Spleen (tissue), 11 donors: ENCODE measurements at regions not wholly inside any gene's neighbourhood (a gene's known extent, or its start where the extent isn't known, plus 50 kb on each side); places are given as distances from the start of the nearest gene placed in this dataset.

Source experiments
- DNase-seq: peaks from one replicate; pipeline ENCODE4 v3.0.0-alpha.2; 2020
- H3K27ac ChIP-seq, 8 donors: fragments of 200-600 bp; sonication (generic) in 7 of 8; 1 replicate in 4 of 8; 2 replicates in 4 of 8; pipeline versions ENCODE4 v1.5.0 to v1.8.0; 2016 to 2021; ENCODE audit warnings: inconsistent platforms in 4 of 8, mild to moderate bottlenecking in 4 of 8, moderate library complexity in 1 of 8
- H3K27me3 ChIP-seq, 7 donors: fragments of 200-600 bp; sonication (generic) in 6 of 7; replicated peaks in 1 of 7; 1 replicate in 4 of 7; 2 replicates in 3 of 7; pipeline versions ENCODE4 v1.5.0 to v1.8.0; 2016 to 2021; ENCODE audit warnings: inconsistent platforms in 3 of 7, mild to moderate bottlenecking in 1 of 7
- H3K36me3 ChIP-seq, 6 donors: fragments of 200-600 bp; sonication (generic) in 5 of 6; 1 replicate in 4 of 6; 2 replicates in 2 of 6; pipeline versions ENCODE4 v1.5.0 to v1.8.0; 2016 to 2021; ENCODE audit warnings: inconsistent platforms in 2 of 6
- H3K4me1 ChIP-seq, 6 donors: fragments of 200-600 bp; sonication (generic) in 5 of 6; 1 replicate in 3 of 6; 2 replicates in 3 of 6; pipeline versions ENCODE4 v1.5.0 to v1.8.0; 2016 to 2021; ENCODE audit warnings: inconsistent platforms in 3 of 6
- H3K4me3 ChIP-seq, 8 donors: fragments of 200-600 bp; sonication (generic) in 7 of 8; 1 replicate in 4 of 8; 2 replicates in 4 of 8; pipeline versions ENCODE4 v1.5.0 to v1.8.0; 2016 to 2021; ENCODE audit warnings: inconsistent platforms in 4 of 8, mild to moderate bottlenecking in 4 of 8, moderate library complexity in 2 of 8
- H3K9me3 ChIP-seq, 8 donors: fragments of 200-600 bp; sonication (generic) in 7 of 8; 1 replicate in 4 of 8; 2 replicates in 4 of 8; pipeline versions ENCODE4 v1.5.0 to v1.8.0; 2016 to 2021; ENCODE audit warnings: inconsistent platforms in 4 of 8
- CTCF ChIP-seq, 11 experiments: fragments of 200-600 bp in 7 of 11; fragments of 450-650 bp in 4 of 11; sonication (generic) in 4 of 11; IDR thresholded peaks in 8 of 11; conservative IDR thresholded peaks in 3 of 11; 1 replicate in 7 of 11; 2 replicates in 4 of 11; pipeline versions ENCODE4 v1.4.0 to v1.8.0; 2016 to 2021; ENCODE audit warnings: antibody characterized with exemption in 11 of 11, inconsistent platforms in 4 of 11, mild to moderate bottlenecking in 1 of 11
- POLR2A ChIP-seq, 3 donors: fragments of 450-650 bp; IDR thresholded peaks; one replicate each; pipeline ENCODE4 v1.5.1; 2017; ENCODE audit warnings: antibody characterized with exemption in 3 of 3, mild to moderate bottlenecking in 1 of 3
- POLR2AphosphoS5 ChIP-seq, 3 donors: sonication (generic); formaldehyde crosslinking; IDR thresholded peaks; one replicate each; pipeline ENCODE4 v1.5.1; 2017; ENCODE audit warnings: antibody characterized with exemption in 3 of 3
- WGBS, 5 donors: extraction: QIAGEN DNeasy Blood & Tissue Kit in 3 of 5; methylation state at CpG; one replicate each; pipeline versions ENCODE4 v1.1.5 to v1.1.7; 2013 to 2018; 5-methylcytosine and 5-hydroxymethylcytosine counted together
- intact Hi-C: fragments of 100-400 bp; cut with DNase I; formaldehyde crosslinking; loops from one replicate; pipeline ENCODE4 v1.15.0; 2023; ENCODE audit warnings: low total_unique reads
- donor health status: healthy with polysubstance abuse.
- donor health status: DM: no; HTN: no; CAD: no; lungs with moderate emphysema.
- donor health status: DM: no; HTN: no; CAD: no.
- donor health status: Bipolar disorder and iron deficiency.
- donor health status: healthy.
- donor health status: DM: no; HTN: no; CAD: no.
- donor health status: DM: yes; HTN: yes; CAD: no.

- TF ChIP-seq CTCF (IDR thresholded peaks at IDR 0.05 in 8 of 11, conservative IDR thresholded peaks at IDR 0.05 in 3 of 11) (no peak), POLR2A (IDR thresholded peaks at IDR 0.05) (no peak), POLR2AphosphoS5 (IDR thresholded peaks at IDR 0.05) (no peak)
- Histone ChIP-seq H3K36me3 (no peaks in the 10 kb centered on the region), H3K4me3 (no peak overlapping the region), H3K9me3 (no peaks in the 10 kb centered on the region), H3K27ac (no peak overlapping the region), H3K27me3 (no peaks in the 10 kb centered on the region), H3K4me1 (no peaks in the 10 kb centered on the region)
- DNase-seq, result no peak
- WGBS, 5 donors, result 71 to 88% (median 79%) methylated on average over 4 of the region's 4 CpGs
- intact Hi-C loops, result no loop called here
These were observed 717.9 kb downstream of the PRELID2 start for GRCh38 chr5:145117285-145117684.

GRCh38 chr5:145111420-145111819 is 723.7 kb downstream of the PRELID2 start:
- no peaks in the 10 kb centered on the region for H3K36me3 ChIP-seq
- WGBS, 5 donors, result 51 to 70% (median 64%) methylated on average over 3 of the region's 3 CpGs
- no peaks in the 10 kb centered on the region for H3K9me3 ChIP-seq
- intact Hi-C loops, result no loop called here
- no peaks in the 10 kb centered on the region for H3K27me3 ChIP-seq
- no peaks in the 10 kb centered on the region for H3K4me1 ChIP-seq
- TF ChIP-seq POLR2A (IDR thresholded peaks at IDR 0.05), result no peak
- TF ChIP-seq POLR2AphosphoS5 (IDR thresholded peaks at IDR 0.05), result no peak
- TF ChIP-seq CTCF (IDR thresholded peaks at IDR 0.05 in 8 of 11, conservative IDR thresholded peaks at IDR 0.05 in 3 of 11), result no peak
- DNase-seq, result no peak
- no peak overlapping the region for H3K4me3 ChIP-seq
- no peak overlapping the region for H3K27ac ChIP-seq

GRCh38 chr5:145110834-145111233 is 724.3 kb downstream of the PRELID2 start:
- Histone ChIP-seq H3K27me3 (no peaks in the 10 kb centered on the region), H3K36me3 (no peaks in the 10 kb centered on the region), H3K4me3 (no peak overlapping the region), H3K4me1 (no peaks in the 10 kb centered on the region), H3K27ac (no peak overlapping the region), H3K9me3 (no peaks in the 10 kb centered on the region)
- TF ChIP-seq CTCF (IDR thresholded peaks at IDR 0.05 in 8 of 11, conservative IDR thresholded peaks at IDR 0.05 in 3 of 11) (no peak), POLR2AphosphoS5 (IDR thresholded peaks at IDR 0.05) (no peak), POLR2A (IDR thresholded peaks at IDR 0.05) (no peak)
- DNase-seq, result no peak
- intact Hi-C loops, result no loop called here

GRCh38 chr5:145110181-145110580 is 725.0 kb downstream of the PRELID2 start:
- Histone ChIP-seq H3K27ac (no peak overlapping the region), H3K9me3 (no peaks in the 10 kb centered on the region), H3K4me3 (no peak overlapping the region), H3K4me1 (no peaks in the 10 kb centered on the region), H3K36me3 (no peaks in the 10 kb centered on the region), H3K27me3 (no peaks in the 10 kb centered on the region)
- intact Hi-C loops, result no loop called here
- DNase-seq, result no peak
- no peak for TF ChIP-seq CTCF (IDR thresholded peaks at IDR 0.05 in 8 of 11, conservative IDR thresholded peaks at IDR 0.05 in 3 of 11)
- no peak for TF ChIP-seq POLR2A (IDR thresholded peaks at IDR 0.05)
- TF ChIP-seq POLR2AphosphoS5 (IDR thresholded peaks at IDR 0.05), result no peak
- WGBS, 5 donors, result 86 to 98% (median 93%) methylated on average over 5 of the region's 5 CpGs
